GM12891 (cell line): ENCODE measurements at regions not wholly inside any gene's neighbourhood (a gene's known extent, or its start where the extent isn't known, plus 50 kb on each side); places are given as distances from the start of the nearest gene placed in this dataset.

Source experiments
- DNase-seq: peaks from one replicate; pipeline ENCODE4 v3.0.0; 2011; ENCODE audit warnings: low spot score; ENCODE audit not compliant: insufficient read length
- FAIRE-seq: peaks from 2 replicates; lab custom pipeline; 2011; peaks lifted over from hg19 to GRCh38; lab: Jason Lieb, UNC
- PAX5 ChIP-seq: IDR thresholded peaks from 2 replicates; pipeline ENCODE4 v1.6.1; 2011; ENCODE audit warnings: low read length, moderate library complexity, mild to moderate bottlenecking; ENCODE audit not compliant: insufficient read depth, severe bottlenecking
- POLR2A ChIP-seq: IDR thresholded peaks from 2 replicates; pipeline ENCODE4 v1.6.1; 2011; ENCODE audit warnings: low read depth, low read length, control low read depth
- POLR2AphosphoS5 ChIP-seq: IDR thresholded peaks from 2 replicates; pipeline ENCODE4 v1.6.1; 2011; ENCODE audit warnings: low read depth, low read length, control low read depth
- POU2F2 ChIP-seq: IDR thresholded peaks from 2 replicates; pipeline ENCODE4 v1.6.1; 2011; ENCODE audit warnings: low read depth, mild to moderate bottlenecking, control low read depth, low read length, moderate library complexity
- SPI1 ChIP-seq: IDR thresholded peaks from 2 replicates; pipeline ENCODE4 v1.6.1; 2011; ENCODE audit warnings: low read depth, low read length, control low read depth
- TAF1 ChIP-seq: IDR thresholded peaks from 2 replicates; pipeline ENCODE4 v1.6.1; 2011; ENCODE audit warnings: low read depth, low read length, control low read depth

GRCh38 chr16:13391337-13391736 lies 489.9 kb downstream of the SHISA9 start:
- no peak for DNase-seq
- FAIRE-seq: peak; percentile 71
- TF ChIP-seq PAX5 (no peak), POU2F2 (peak; percentile 51; the same call in 1 of the 2 replicates)

- DNase-seq (no peak), FAIRE-seq (no peak)
- TF ChIP-seq POU2F2: no peak
- TF ChIP-seq POLR2AphosphoS5: no peak
- TF ChIP-seq TAF1: no peak
- no peak for TF ChIP-seq PAX5
- TF ChIP-seq SPI1: no peak
- no peak for TF ChIP-seq POLR2A
Observed at GRCh38 chr16:13392341-13392740, 490.9 kb downstream of the SHISA9 start.

GRCh38 chr16:13393816-13394215 lies 492.4 kb downstream of the SHISA9 start:
- no peak for FAIRE-seq
- TF ChIP-seq SPI1 (no peak), PAX5 (no peak), TAF1 (no peak), POLR2AphosphoS5 (no peak), POU2F2 (no peak), POLR2A (no peak)
- DNase-seq: no peak

- TF ChIP-seq POLR2AphosphoS5 (no peak), POU2F2 (no peak), SPI1 (no peak), TAF1 (no peak), POLR2A (no peak), PAX5 (no peak)
- no peak for FAIRE-seq
- no peak for DNase-seq
Observed at GRCh38 chr16:13394488-13394887, 493.1 kb downstream of the SHISA9 start.

GRCh38 chr16:13397126-13397525 lies 495.7 kb downstream of the SHISA9 start:
- DNase-seq (no peak), FAIRE-seq (no peak)
- TF ChIP-seq POLR2A (no peak), POU2F2 (no peak), POLR2AphosphoS5 (no peak), TAF1 (no peak), PAX5 (no peak), SPI1 (no peak)

GRCh38 chr16:13401641-13402040 lies 500.2 kb downstream of the SHISA9 start:
- DNase-seq: no peak
- no peak for FAIRE-seq
- TF ChIP-seq POLR2A: no peak
- TF ChIP-seq POLR2AphosphoS5: no peak
- TF ChIP-seq TAF1: no peak
- TF ChIP-seq PAX5: no peak
- TF ChIP-seq SPI1: no peak
- TF ChIP-seq POU2F2: no peak

- no peak for DNase-seq
- FAIRE-seq: no peak
- no peak for TF ChIP-seq TAF1
- TF ChIP-seq POU2F2: no peak
- TF ChIP-seq PAX5: no peak
- no peak for TF ChIP-seq POLR2AphosphoS5
- no peak for TF ChIP-seq POLR2A
- no peak for TF ChIP-seq SPI1
Observed at GRCh38 chr16:13402601-13403000, 501.2 kb downstream of the SHISA9 start.

GRCh38 chr16:13403326-13403725 lies 501.9 kb downstream of the SHISA9 start:
- DNase-seq (no peak), FAIRE-seq (no peak)
- no peak for TF ChIP-seq TAF1

- FAIRE-seq (no peak), DNase-seq (no peak)
- TF ChIP-seq SPI1: no peak
- TF ChIP-seq POLR2A: no peak
- no peak for TF ChIP-seq POU2F2
- TF ChIP-seq PAX5: no peak
- TF ChIP-seq POLR2AphosphoS5: no peak
Observed at GRCh38 chr16:13414154-13414553, 505.8 kb upstream of the ERCC4 start.

- FAIRE-seq (no peak), DNase-seq (no peak)
- TF ChIP-seq TAF1 (no peak), SPI1 (no peak), PAX5 (no peak), POLR2A (no peak), POU2F2 (no peak), POLR2AphosphoS5 (no peak)
Observed at GRCh38 chr16:13419589-13419988, 500.4 kb upstream of the ERCC4 start.

GRCh38 chr16:13421726-13422125 lies 498.2 kb upstream of the ERCC4 start:
- DNase-seq: no peak
- no peak for TF ChIP-seq TAF1
- TF ChIP-seq POLR2A: no peak
- no peak for TF ChIP-seq SPI1
- no peak for TF ChIP-seq PAX5
- TF ChIP-seq POU2F2: no peak
- no peak for TF ChIP-seq POLR2AphosphoS5
- no peak for FAIRE-seq
